Lower leg skin (tissue), 3 donors: ENCODE measurements at regions not wholly inside any gene's neighbourhood (a gene's known extent, or its start where the extent isn't known, plus 50 kb on each side); places are given as distances from the start of the nearest gene placed in this dataset.

Experiments
- CTCF ChIP-seq, 3 donors: fragments of 450-650 bp; IDR thresholded peaks; one replicate each; pipeline ENCODE4 v1.5.1; 2016; ENCODE audit warnings: antibody characterized with exemption in 3 of 3, mild to moderate bottlenecking in 3 of 3, moderate library complexity in 2 of 3
- POLR2A ChIP-seq, 2 donors: fragments of 450-650 bp; IDR thresholded peaks; one replicate each; pipeline ENCODE4 v1.6.1; 2016 to 2017; ENCODE audit warnings: antibody characterized with exemption in 2 of 2, mild to moderate bottlenecking in 1 of 2, moderate library complexity in 1 of 2

GRCh38 chr5:61264273-61264661 lies 67.8 kb upstream of the ZSWIM6 start:
- TF ChIP-seq POLR2A (IDR thresholded peaks at IDR 0.05) (no peak), CTCF (IDR thresholded peaks at IDR 0.05) (no peak)
